ENCODE measurements at regions not wholly inside any gene's neighbourhood (a gene's known extent, or its start where the extent isn't known, plus 50 kb on each side); places are given as distances from the start of the nearest gene placed in this dataset.

DNA sequence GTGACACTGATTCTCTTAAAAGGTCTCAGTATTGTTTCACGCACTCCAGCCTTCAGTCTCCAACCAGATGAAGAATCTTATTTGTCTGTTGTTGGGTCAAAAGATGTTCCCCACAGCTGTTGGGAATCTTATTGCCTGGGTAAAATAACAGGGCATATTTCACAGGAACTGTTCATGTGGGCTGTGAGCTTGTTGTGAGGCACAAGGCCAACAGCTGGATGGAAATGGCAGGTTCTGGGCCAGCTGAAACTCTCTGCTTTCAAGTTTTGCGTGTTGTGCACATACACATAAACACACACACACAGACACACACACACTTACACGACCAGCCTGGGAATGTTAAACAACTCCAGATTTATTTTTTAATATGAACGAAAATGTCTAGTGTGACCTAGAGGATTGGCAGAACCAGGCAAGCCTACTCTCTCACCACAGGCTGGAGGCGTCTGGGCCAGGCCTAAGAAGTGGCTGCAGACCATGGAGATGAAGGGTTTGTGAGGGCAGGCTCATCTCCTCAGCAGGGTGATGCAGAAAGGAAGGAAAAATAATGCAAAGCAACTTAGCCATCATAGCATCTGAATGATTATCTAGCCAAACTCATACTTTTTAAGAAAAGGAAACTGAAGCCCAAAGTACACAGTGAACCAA lies 357.0 kb downstream of the TTLL7 start:
- TF ChIP-seq, protein P1, sequence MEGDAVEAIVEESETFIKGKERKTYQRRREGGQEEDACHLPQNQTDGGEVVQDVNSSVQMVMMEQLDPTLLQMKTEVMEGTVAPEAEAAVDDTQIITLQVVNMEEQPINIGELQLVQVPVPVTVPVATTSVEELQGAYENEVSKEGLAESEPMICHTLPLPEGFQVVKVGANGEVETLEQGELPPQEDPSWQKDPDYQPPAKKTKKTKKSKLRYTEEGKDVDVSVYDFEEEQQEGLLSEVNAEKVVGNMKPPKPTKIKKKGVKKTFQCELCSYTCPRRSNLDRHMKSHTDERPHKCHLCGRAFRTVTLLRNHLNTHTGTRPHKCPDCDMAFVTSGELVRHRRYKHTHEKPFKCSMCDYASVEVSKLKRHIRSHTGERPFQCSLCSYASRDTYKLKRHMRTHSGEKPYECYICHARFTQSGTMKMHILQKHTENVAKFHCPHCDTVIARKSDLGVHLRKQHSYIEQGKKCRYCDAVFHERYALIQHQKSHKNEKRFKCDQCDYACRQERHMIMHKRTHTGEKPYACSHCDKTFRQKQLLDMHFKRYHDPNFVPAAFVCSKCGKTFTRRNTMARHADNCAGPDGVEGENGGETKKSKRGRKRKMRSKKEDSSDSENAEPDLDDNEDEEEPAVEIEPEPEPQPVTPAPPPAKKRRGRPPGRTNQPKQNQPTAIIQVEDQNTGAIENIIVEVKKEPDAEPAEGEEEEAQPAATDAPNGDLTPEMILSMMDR (IDR thresholded peaks at IDR 0.05): no peak
- no peak for TF ChIP-seq POLR2A (IDR thresholded peaks at IDR 0.05)

Measured in Peyer's patch (tissue), 4 donors.